ES-I3 (cell line): ENCODE measurements at regions not wholly inside any gene's neighbourhood (a gene's known extent, or its start where the extent isn't known, plus 50 kb on each side); places are given as distances from the start of the nearest gene placed in this dataset.

Experiments
- H3K36me3 ChIP-seq: 2 replicates; pipeline ENCODE4 v1.6.1; 2013; ENCODE audit warnings: mild to moderate bottlenecking, low read length, control low read depth, moderate library complexity; ENCODE audit not compliant: insufficient read depth
- H3K4me1 ChIP-seq: 2 replicates; pipeline ENCODE4 v1.6.1; 2013; ENCODE audit warnings: mild to moderate bottlenecking, control low read depth, low read length; ENCODE audit not compliant: insufficient read depth
- H3K9ac ChIP-seq: 2 replicates; pipeline ENCODE4 v1.6.1; 2013; ENCODE audit warnings: low read depth, mild to moderate bottlenecking, low read length, moderate library complexity
- H3K9me3 ChIP-seq: 2 replicates; pipeline ENCODE4 v1.6.1; 2013; ENCODE audit warnings: mild to moderate bottlenecking, low read length, moderate library complexity; ENCODE audit not compliant: control insufficient read depth, insufficient read depth

GRCh38 chr7:125491137-125491536 is 561.5 kb upstream of the POT1 start:
- no peaks in the 10 kb centered on the region for H3K9me3 ChIP-seq
- H3K4me1 ChIP-seq, result no peaks in the 10 kb centered on the region
- H3K36me3 ChIP-seq, result no peaks in the 10 kb centered on the region
- H3K9ac ChIP-seq, result no peak overlapping the region

GRCh38 chr7:125490167-125490566 is 560.5 kb upstream of the POT1 start:
- H3K4me1 ChIP-seq, result no peaks in the 10 kb centered on the region
- no peak overlapping the region for H3K9ac ChIP-seq
- no peaks in the 10 kb centered on the region for H3K36me3 ChIP-seq
- no peaks in the 10 kb centered on the region for H3K9me3 ChIP-seq

GRCh38 chr7:125485223-125485622 is 555.6 kb upstream of the POT1 start:
- no peaks in the 10 kb centered on the region for H3K9me3 ChIP-seq
- no peak overlapping the region for H3K9ac ChIP-seq
- no peaks in the 10 kb centered on the region for H3K4me1 ChIP-seq
- no peaks in the 10 kb centered on the region for H3K36me3 ChIP-seq

- H3K36me3 ChIP-seq, result no peaks in the 10 kb centered on the region
- H3K9ac ChIP-seq, result no peak overlapping the region
- no peaks in the 10 kb centered on the region for H3K4me1 ChIP-seq
- H3K9me3 ChIP-seq, result no peaks in the 10 kb centered on the region
Observed at GRCh38 chr7:125484755-125485154, 555.1 kb upstream of the POT1 start.

GRCh38 chr7:125481323-125481722 is 551.7 kb upstream of the POT1 start:
- no peaks in the 10 kb centered on the region for H3K9me3 ChIP-seq
- no peak overlapping the region for H3K9ac ChIP-seq
- H3K4me1 ChIP-seq, result no peaks in the 10 kb centered on the region
- no peaks in the 10 kb centered on the region for H3K36me3 ChIP-seq

GRCh38 chr7:125480762-125481161 is 551.1 kb upstream of the POT1 start:
- H3K36me3 ChIP-seq, result no peaks in the 10 kb centered on the region
- H3K9me3 ChIP-seq, result no peaks in the 10 kb centered on the region
- no peak overlapping the region for H3K9ac ChIP-seq

GRCh38 chr7:125468855-125469174 is 539.2 kb upstream of the POT1 start:
- Histone ChIP-seq H3K9me3 (no peaks in the 10 kb centered on the region), H3K9ac (no peak overlapping the region), H3K4me1 (no peaks in the 10 kb centered on the region), H3K36me3 (no peaks in the 10 kb centered on the region)

More at GRCh38 chr7:125480762-125481161, 551.1 kb upstream of the POT1 start:
- no peaks in the 10 kb centered on the region for H3K4me1 ChIP-seq

GRCh38 chr7:125467996-125468854 is 538.6 kb upstream of the POT1 start:
- no peaks in the 10 kb centered on the region for H3K9me3 ChIP-seq
- H3K9ac ChIP-seq, result no peak overlapping the region
- no peaks in the 10 kb centered on the region for H3K36me3 ChIP-seq
- H3K4me1 ChIP-seq, result no peaks in the 10 kb centered on the region

GRCh38 chr7:125465527-125465926 is 535.9 kb upstream of the POT1 start:
- H3K36me3 ChIP-seq, result no peaks in the 10 kb centered on the region
- H3K9me3 ChIP-seq, result no peaks in the 10 kb centered on the region
- no peak overlapping the region for H3K9ac ChIP-seq
- H3K4me1 ChIP-seq, result no peaks in the 10 kb centered on the region; the same call in 1 of the 2 replicates

GRCh38 chr7:125462615-125463014 is 533.0 kb upstream of the POT1 start:
- H3K9me3 ChIP-seq, result peaks cover 6% of the 10 kb centered on the region
- no peaks in the 10 kb centered on the region for H3K36me3 ChIP-seq
- no peak overlapping the region for H3K9ac ChIP-seq
- H3K4me1 ChIP-seq, result no peaks in the 10 kb centered on the region; the same call in 1 of the 2 replicates

GRCh38 chr7:125459038-125459437 is 529.4 kb upstream of the POT1 start:
- H3K9me3 ChIP-seq, result peaks cover 8% of the 10 kb centered on the region
- no peak overlapping the region for H3K9ac ChIP-seq
- no peaks in the 10 kb centered on the region for H3K36me3 ChIP-seq
- no peaks in the 10 kb centered on the region; the same call in 1 of the 2 replicates for H3K4me1 ChIP-seq

- no peaks in the 10 kb centered on the region for H3K4me1 ChIP-seq
- no peaks in the 10 kb centered on the region for H3K9me3 ChIP-seq
- H3K36me3 ChIP-seq, result no peaks in the 10 kb centered on the region
- no peak overlapping the region for H3K9ac ChIP-seq
Observed at GRCh38 chr7:125450749-125451148, 521.1 kb upstream of the POT1 start.

GRCh38 chr7:125445836-125446235 is 516.2 kb upstream of the POT1 start:
- H3K4me1 ChIP-seq, result no peaks in the 10 kb centered on the region
- H3K9me3 ChIP-seq, result no peaks in the 10 kb centered on the region
- H3K9ac ChIP-seq, result no peak overlapping the region
- H3K36me3 ChIP-seq, result no peaks in the 10 kb centered on the region

GRCh38 chr7:125444864-125445263 is 515.2 kb upstream of the POT1 start:
- H3K9ac ChIP-seq, result no peak overlapping the region
- no peaks in the 10 kb centered on the region for H3K36me3 ChIP-seq
- no peaks in the 10 kb centered on the region for H3K4me1 ChIP-seq
- no peaks in the 10 kb centered on the region for H3K9me3 ChIP-seq

- Histone ChIP-seq H3K9me3 (no peaks in the 10 kb centered on the region), H3K36me3 (no peaks in the 10 kb centered on the region), H3K9ac (no peak overlapping the region), H3K4me1 (no peaks in the 10 kb centered on the region)
Observed at GRCh38 chr7:125436220-125436619, 506.6 kb upstream of the POT1 start.
